ENCODE measurements at regions not wholly inside any gene's neighbourhood (a gene's known extent, or its start where the extent isn't known, plus 50 kb on each side); places are given as distances from the start of the nearest gene placed in this dataset.

DNA sequence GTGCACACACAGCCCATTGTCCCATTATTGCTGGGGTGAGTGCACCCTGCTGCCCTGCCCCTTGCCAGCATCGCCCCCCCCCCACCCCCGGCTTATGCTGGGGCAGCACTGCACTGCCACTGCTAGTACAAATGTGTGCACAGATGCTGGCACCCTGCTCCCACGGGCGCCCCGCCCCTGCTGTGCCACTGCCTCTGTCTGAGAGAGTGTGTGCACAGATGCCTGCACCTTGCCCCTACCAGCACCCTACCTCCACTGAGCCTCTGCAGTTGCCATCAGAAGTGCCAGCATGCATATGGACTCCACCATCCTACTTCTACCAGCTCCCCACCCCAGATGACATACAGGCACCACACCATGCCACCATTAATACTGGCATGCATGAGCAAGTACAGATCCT lies 454.6 kb upstream of the KHDRBS2 start:
- Histone ChIP-seq H3K27me3 (replicated peaks; ENCODE audit: control insufficient read depth, insufficient read depth, low read length) (no peaks in the 10 kb centered on the region), H3K36me3 (ENCODE audit: control insufficient read depth, insufficient read depth, low read length) (no peaks in the 10 kb centered on the region), H3K4me3 (replicated peaks; ENCODE audit: low read depth, low read length) (no peak overlapping the region)
- no peak for TF ChIP-seq CTCF (IDR thresholded peaks at IDR 0.05; ENCODE audit: insufficient read depth, low read length, poor library complexity, severe bottlenecking)
- DNase-seq (ENCODE audit: extremely low read depth, insufficient read length), result no peak

DNA sequence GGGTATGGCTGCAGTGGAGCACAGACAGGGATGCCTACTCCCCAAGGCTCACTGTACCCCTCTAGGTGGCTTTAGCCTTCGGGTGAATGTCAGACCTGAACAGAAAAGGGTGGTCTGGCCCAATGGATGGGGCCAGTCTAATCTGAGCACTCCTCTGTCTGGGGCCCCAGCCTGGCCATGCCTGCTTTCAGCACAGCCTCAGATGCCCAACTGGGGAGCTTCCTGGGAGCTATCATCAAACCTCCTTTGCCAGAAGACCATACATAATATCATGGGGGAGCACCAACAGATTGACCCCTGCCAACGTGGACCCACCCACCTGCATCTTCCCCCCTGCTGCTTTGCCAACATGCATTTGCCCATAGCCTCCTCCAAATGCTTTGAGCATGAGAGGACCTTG lies 454.1 kb upstream of the KHDRBS2 start:
- H3K36me3 ChIP-seq (ENCODE audit: control insufficient read depth, insufficient read depth, low read length), result no peaks in the 10 kb centered on the region
- no peak for TF ChIP-seq CTCF (IDR thresholded peaks at IDR 0.05; ENCODE audit: insufficient read depth, low read length, poor library complexity, severe bottlenecking)
- no peak overlapping the region for H3K4me3 ChIP-seq (replicated peaks; ENCODE audit: low read depth, low read length)
- no peaks in the 10 kb centered on the region for H3K27me3 ChIP-seq (replicated peaks; ENCODE audit: control insufficient read depth, insufficient read depth, low read length)
- DNase-seq (ENCODE audit: extremely low read depth, insufficient read length), result no peak

DNA sequence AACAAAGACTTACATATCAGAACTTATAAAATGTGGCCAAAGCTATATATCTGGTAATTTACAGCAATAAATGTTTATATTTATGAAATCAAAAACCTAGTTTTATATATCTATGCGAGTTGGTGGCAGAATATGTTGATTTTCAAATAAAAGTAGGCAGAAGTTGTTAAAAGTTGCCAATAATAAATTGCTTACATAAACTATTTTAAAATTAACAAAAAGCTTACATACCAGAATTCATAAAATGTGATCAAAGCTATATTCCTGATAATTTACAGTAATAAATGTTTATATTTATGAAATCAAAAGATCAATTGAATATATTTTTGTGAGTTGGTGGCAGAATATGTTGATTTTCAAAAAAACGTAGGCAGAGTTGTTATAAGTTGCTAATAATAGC lies 451.8 kb upstream of the KHDRBS2 start:
- Histone ChIP-seq H3K27me3 (replicated peaks; ENCODE audit: control insufficient read depth, insufficient read depth, low read length) (no peaks in the 10 kb centered on the region), H3K4me3 (replicated peaks; ENCODE audit: low read depth, low read length) (no peak overlapping the region), H3K36me3 (ENCODE audit: control insufficient read depth, insufficient read depth, low read length) (no peaks in the 10 kb centered on the region)
- no peak for TF ChIP-seq CTCF (IDR thresholded peaks at IDR 0.05; ENCODE audit: insufficient read depth, low read length, poor library complexity, severe bottlenecking)
- DNase-seq (ENCODE audit: extremely low read depth, insufficient read length), result no peak

- DNase-seq (ENCODE audit: extremely low read depth, insufficient read length), result no peak
- H3K27me3 ChIP-seq (replicated peaks; ENCODE audit: control insufficient read depth, insufficient read depth, low read length), result no peaks in the 10 kb centered on the region
Observed at GRCh38 chr6:62721408-62721807, 435.4 kb upstream of the KHDRBS2 start.

DNA sequence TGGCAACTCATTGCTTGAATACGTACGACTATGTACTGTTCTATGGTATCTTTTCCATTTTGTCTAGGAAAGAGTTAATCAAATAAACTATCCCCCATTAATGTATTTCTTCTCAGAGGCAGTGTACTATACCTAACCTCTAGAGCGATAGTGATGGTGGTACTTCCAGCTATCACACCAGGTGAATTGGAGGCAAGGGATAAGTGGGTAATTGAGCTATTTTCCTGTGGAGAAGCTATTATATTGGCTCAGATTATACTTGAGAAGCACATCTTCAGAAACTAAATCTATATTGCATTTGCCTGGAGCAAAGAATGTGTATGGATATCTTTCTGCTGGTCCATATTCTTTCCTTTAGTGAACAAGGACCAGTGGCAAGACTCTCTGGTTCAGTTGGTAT lies 430.7 kb upstream of the KHDRBS2 start:
- no peak for DNase-seq (ENCODE audit: extremely low read depth, insufficient read length)
- no peak overlapping the region for H3K4me3 ChIP-seq (replicated peaks; ENCODE audit: low read depth, low read length)
- no peaks in the 10 kb centered on the region for H3K36me3 ChIP-seq (ENCODE audit: control insufficient read depth, insufficient read depth, low read length)
- H3K27me3 ChIP-seq (replicated peaks; ENCODE audit: control insufficient read depth, insufficient read depth, low read length), result no peaks in the 10 kb centered on the region
- TF ChIP-seq CTCF (IDR thresholded peaks at IDR 0.05; ENCODE audit: insufficient read depth, low read length, poor library complexity, severe bottlenecking), result no peak

More at GRCh38 chr6:62721408-62721807, 435.4 kb upstream of the KHDRBS2 start:
- TF ChIP-seq CTCF (IDR thresholded peaks at IDR 0.05; ENCODE audit: insufficient read depth, low read length, poor library complexity, severe bottlenecking), result no peak
- Histone ChIP-seq H3K36me3 (ENCODE audit: control insufficient read depth, insufficient read depth, low read length) (no peaks in the 10 kb centered on the region), H3K4me3 (replicated peaks; ENCODE audit: low read depth, low read length) (no peak overlapping the region)

GRCh38 chr6:62714112-62714511 lies 428.1 kb upstream of the KHDRBS2 start:
- DNase-seq (ENCODE audit: extremely low read depth, insufficient read length), result no peak
- no peaks in the 10 kb centered on the region for H3K27me3 ChIP-seq (replicated peaks; ENCODE audit: control insufficient read depth, insufficient read depth, low read length)
- no peak overlapping the region for H3K4me3 ChIP-seq (replicated peaks; ENCODE audit: low read depth, low read length)
- TF ChIP-seq CTCF (IDR thresholded peaks at IDR 0.05; ENCODE audit: insufficient read depth, low read length, poor library complexity, severe bottlenecking), result no peak
- H3K36me3 ChIP-seq (ENCODE audit: control insufficient read depth, insufficient read depth, low read length), result no peaks in the 10 kb centered on the region
